HPDE6-E6E7 (cell line): ENCODE measurements at regions not wholly inside any gene's neighbourhood (a gene's known extent, or its start where the extent isn't known, plus 50 kb on each side); places are given as distances from the start of the nearest gene placed in this dataset.
"Not testable (repeated sequence)": the region's sequence is repeated elsewhere in the genome, so short reads cannot be mapped to it uniquely, and the experiment has no call there.

Experiments
- DNase-seq: peaks from one replicate; pipeline ENCODE4 v3.0.0; 2011; ENCODE audit warnings: missing footprints; ENCODE audit errors: extremely low spot score

DNA sequence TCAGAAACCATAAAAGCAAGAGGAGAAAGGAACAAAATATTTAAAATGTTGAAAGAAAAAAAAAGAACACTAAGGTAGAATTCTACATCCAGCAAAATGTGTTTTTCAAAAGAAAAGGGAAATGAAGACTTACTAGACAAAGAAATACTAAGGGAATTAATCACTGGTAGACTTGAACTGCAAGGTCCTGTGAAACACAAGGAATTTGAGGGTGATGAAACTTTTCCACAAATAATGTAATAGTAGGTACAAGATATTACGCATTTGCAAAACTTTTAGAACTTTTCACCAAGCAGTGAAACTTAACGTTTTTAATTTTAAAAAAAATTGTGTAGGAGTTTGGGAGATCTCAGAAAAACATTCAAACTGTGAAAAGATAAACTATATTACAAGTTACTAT, 180.3 kb upstream of the MAGEB16 start:
- DNase-seq = no peak

DNA sequence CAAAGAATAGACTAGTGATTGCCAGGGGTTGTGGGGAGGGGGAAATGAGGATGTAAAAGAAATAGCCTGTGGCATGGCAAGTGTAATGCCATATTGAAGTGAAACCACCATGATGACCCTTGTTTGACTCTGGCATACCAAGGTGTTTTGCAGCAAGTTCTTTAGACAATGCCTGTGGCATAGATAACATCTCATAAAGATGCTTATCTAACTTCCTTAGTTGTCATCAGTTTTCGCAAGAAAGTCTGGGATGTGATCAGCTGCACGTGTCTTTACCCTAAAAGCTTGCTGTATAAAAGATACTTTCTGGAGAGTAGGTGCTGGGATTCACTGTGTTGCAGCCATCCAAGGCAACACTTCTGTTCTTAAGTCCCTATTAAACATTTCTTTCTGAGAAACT, 176.1 kb upstream of the MAGEB16 start:
- DNase-seq = no peak

DNA sequence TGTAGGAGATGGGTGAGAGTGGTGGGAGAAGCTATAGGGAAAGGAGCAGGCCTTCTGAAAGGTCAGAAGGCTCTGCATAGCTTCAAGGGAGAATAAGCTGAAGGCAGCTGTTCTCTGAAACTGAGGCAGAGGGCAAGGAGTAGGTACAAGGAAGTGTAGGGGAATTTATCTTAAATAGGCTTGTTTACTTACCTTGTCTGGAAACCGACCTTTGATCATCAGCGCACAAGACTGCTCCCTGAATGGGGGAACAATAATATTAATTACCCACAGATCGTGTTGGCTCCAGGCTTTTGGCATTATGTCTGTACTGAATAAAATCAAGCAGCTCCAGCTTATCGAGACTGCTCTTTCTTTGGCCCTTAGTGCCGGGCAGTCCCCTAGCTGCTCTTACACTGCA, 175.5 kb upstream of the MAGEB16 start:
- DNase-seq = no peak

DNA sequence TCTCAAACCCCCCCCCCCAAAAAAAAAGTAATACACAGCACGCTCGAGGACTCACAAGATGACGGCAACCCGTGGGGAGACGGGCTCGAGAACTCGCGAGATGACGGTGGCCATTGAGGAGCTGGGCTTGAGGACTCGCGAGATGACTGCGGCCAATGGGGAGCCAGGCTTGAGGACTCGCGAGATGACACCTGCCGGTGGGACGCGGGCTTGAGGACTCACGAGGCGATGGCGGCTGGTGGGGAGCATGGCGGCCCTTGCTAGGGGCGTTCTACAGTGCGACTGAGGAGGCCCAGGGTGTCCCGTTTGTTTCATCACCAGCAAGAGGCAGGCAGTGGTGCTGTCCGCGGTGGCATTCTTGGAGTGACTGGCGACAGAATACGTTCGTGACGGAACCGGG, 172.4 kb upstream of the MAGEB16 start:
- no peak for DNase-seq

DNA sequence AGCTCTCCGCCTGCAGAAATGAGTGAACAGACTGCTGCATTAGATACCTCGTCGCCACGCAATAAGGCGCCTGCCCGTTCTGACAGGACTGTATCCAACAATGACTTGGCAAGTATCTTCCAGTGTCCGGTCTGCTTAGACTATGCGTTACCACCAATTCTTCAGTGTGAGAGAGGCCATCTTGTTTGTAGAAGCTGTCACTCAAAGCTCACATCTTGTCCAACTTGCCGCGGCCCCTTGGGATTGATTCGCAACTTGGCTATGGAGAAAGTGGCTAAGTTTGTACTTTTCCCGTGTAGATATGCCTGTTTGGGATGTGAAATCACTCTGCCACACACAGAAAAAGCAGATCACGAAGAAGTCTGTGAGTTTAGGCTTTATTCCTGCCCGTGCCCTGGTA, 172.0 kb upstream of the MAGEB16 start:
- no peak for DNase-seq

DNA sequence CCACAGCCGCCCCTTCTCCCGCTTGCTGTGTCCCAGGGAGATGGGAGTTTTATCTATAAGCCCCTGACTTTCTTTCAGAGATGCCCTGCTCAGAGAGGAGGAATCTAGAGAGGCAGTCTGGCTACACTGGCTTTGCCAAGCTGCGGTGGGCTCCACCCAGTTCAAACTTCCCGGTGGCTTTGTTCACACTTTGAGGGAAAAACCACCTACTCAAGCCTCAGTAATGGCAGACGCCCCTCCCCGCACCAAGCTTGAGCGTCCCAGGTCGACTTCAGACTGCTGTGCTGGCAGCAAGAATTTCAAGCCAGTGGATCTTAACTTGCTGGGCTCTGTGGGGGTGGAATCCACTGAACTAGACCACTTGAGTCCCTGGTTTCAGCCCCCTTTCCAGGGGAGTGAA, 162.2 kb upstream of the MAGEB16 start:
- DNase-seq = not testable (repeated sequence)

DNA sequence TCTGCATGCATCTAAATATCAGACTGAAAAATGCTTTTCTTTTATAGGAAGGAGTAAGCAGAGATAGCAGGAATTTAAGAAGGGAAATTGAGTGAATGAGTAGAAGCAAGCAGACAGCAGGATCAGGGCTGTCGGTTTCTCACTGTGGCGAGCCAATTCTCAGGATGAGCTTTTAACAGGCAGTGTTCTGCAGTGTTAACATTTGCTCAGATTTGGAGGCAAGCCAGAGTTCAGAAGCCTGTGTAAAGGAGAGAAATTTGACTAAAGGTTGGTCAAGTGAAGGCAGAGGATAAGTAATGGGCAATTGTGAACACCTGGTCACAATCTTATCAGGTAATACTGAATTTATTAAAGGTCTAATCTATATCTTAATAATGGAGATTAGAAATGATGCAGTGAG, 133.3 kb upstream of the MAGEB16 start:
- no peak for DNase-seq

DNA sequence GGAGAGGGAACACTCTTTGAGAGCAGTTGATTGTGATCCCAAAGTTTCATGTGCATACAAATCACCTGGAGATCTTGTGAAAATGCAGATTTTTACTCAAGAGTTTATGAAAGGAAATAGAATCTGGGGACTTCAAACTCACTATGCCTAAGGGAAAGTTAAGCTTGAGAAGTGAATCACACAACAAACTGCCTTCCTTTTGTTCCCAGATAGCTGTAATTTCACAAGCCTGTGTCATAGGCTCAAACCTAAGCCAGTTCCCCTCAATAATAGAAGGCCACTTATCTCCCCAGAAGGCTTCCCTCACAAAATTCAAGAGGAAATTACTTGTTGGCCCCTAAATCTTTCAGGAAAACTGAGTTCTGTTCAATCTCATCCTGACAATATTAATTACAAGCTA, 132.8 kb upstream of the MAGEB16 start:
- peak; percentile 1 for DNase-seq

DNA sequence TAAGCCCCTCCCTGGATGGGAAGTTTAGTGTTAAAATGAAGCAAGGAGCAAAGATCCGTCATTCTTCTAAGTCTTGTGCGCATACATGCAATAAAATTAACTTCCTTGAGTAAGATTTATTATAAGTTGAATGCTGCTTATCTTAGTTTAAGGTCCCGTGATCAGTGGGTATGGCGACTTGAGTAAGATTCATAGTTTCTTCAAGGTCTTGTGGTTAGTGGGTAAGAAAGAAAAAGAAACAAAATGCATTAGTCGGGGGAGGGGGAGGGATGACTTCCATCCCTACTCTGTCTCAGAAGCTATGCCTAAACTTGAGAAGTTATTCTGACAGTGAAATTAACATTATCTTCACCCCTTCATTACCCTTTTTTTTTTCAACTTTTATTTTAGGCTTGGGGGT, 127.3 kb upstream of the MAGEB16 start:
- no peak for DNase-seq

DNA sequence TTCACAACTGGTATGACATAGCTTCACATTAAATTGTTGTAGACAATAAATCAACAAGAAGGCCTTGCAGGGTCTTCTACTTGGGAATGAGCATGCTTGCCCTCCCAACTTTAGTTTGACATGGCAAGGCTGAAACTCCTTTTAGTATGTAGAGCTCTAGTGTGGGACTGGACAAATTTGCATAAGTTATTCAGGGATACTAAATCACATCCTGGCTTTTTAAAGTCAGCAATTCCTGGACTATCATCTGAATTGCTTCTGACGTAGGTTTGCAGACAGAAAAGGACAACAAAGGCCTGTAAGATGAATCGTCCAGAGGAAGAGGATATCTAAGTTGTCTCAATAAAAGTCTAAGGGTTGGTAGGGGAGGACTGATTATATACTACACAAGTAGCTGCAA, 123.0 kb upstream of the MAGEB16 start:
- no peak for DNase-seq

DNA sequence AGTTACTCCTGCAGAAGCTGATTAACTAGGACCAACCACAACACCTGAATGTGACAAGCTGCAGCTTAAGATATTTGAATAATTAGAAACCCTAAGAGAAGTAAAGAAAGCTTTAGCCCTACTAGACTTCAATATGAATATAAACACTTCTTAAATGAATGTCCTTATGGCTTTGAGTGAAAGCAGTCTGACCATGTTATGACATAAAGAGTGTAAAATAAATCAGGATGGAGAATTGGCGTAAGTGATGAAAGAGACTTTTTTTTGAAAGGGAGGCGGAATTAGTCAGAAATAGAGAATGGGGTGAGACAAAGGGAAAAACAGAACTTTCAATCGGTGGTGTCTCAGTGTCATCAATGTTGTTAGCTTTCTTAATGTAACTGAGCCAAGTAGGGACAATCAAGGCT, 117.2 kb upstream of the MAGEB16 start:
- no peak for DNase-seq

DNA sequence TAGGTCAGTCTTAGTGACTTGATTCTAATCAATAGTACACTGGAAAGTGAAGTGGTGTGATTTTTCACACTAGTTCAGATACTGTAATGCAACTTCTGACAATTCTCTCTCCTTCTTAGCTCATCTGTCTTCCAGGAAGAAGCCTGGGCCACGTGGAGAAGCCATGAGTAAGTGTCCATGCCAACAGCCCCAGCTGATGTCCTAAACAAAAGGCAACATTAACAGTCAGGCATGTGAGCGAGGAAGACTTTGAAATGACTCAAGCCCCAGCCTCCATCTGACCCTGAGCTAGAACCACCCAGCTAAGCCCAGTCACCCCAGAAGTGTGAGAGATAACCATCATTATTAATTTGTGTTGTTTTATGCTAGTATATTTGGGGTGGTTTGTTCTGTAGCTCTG, 115.7 kb upstream of the MAGEB16 start:
- no peak for DNase-seq

DNA sequence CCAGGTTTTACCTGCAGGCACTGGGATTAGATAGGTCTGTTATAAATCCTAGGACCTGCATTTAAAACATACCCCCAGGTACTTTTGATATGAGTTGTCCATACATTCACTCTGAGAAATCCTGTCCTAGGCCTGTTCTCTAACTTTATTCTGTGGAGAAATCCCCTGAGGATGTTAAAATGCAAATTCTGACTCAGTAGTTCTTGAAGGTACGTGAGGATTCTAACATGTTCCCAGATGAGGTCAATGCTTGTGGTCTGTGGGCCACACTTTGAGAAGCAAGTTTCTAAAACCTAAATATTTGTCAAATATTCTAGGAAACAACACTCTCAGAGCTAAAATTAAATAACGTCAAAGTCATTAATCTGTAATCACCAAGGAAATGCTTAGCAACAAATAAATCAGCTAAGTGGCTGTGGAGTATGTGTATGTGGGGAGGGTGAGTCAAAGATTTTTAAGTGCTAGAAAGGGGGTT, 101.3 kb upstream of the MAGEB16 start:
- no peak for DNase-seq

DNA sequence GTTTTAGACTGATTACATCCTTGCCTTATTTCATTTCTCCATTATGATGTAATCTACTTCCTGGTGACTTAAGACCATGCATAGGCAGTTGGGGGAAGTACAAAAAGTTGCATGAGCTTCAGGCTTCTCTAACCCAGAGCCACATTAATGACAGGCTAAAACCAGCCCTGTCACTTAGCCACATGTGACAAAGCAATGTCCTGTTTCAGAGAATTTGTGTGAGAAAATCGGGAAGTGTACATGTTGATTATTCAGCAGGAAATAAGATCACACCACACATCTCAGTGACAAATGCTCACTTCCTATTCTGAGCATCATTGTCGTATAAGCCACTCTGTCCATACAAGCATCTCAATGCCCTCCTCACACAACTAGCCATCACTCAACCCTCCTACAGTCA, 98.5 kb upstream of the MAGEB16 start:
- DNase-seq = no peak

DNA sequence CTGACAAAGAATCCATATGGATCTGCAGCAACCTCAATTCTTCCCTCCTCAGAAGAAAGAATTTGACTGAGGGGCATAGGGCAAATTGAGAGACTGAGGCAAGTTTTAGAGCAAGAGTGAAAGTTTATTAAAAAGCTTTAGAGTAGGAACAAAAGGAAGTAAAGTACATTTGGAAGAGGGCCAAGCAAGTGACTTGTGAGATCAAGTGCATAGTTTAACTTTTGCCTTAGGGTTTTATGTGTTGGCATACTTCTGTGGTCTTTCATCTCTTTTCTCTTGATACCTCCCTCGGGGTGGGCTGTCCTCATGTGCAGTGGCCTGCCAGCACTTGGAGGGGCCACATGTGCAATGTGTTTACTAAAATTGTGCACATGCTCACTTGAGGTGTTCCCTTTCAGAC, 98.0 kb upstream of the MAGEB16 start:
- DNase-seq = no peak

DNA sequence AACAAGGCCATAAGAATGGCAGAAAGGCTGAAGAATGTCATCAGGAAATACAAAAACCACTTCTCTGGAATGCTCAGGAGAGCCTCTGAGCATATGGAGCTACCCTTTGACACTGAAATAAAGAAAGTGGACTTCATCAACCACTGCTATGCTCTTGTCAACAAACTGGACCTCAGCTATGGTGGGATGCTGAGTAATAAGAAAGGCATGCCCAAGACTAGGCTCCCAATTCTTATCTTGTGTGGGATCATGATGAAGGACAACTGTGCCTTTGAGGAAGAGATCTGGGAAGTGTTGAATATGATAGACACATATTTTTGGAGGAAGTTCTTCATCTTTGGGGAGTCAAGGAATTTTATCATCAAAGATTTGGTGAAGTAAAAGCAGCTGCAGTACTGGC, 86.9 kb upstream of the MAGEB16 start:
- DNase-seq = no peak

DNA sequence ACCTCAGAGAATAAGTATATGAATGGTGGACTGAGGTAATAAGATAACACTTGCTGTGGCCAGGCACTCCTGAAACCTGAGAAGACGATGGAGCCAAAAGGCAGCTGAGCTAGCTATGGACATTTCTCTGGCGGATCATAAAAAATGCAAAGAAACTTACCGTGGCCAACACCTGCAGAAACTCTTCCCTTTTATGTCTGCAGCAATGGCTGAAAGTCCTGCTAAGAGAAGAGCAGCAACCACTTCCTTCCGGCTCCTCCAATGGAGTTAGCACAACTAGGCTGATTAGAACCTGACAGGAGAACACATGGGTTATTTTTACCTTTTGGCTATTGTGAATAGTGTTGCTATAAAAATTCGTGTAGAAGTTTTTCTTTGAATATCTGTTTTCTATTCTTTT, 76.0 kb upstream of the MAGEB16 start:
- no peak for DNase-seq

DNA sequence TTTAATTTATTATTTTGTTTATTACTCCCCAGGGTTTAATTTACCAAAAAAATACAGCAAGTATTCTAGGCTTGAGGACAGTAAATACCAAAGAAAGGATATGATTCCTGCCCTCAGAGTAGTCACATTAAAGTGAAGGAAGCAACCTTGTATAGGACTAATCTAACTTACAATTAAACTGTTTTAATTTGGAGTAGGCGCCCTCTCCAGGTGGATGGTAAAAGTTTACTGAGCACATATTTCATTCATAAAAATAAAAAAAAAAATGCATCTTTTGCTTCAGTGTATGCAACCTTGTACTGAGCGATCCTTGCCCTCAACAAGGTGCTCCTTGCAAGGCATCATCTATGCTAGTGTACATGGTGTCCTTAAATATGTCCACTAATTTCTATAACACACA, 72.0 kb upstream of the MAGEB16 start:
- DNase-seq = no peak

DNA sequence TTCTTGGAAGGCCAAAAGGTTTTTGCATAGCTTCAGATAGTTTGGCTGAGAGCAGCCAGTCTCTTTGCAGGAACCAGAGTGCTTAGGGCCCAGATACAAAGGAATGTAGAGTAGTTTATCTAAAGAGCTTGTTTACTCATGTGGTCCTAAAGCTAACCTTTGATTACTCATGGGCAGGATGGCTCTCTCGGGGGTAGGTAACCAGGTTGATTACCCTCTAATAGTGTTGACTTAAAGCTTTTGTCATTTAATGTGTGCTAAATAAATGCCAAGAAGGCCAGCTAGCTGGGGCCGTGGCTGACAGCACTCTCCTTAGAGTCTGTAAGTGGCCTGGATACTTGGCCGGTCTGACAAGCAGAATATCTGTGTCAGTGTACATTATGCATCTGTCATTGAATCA, 69.7 kb upstream of the MAGEB16 start:
- DNase-seq = no peak

DNA sequence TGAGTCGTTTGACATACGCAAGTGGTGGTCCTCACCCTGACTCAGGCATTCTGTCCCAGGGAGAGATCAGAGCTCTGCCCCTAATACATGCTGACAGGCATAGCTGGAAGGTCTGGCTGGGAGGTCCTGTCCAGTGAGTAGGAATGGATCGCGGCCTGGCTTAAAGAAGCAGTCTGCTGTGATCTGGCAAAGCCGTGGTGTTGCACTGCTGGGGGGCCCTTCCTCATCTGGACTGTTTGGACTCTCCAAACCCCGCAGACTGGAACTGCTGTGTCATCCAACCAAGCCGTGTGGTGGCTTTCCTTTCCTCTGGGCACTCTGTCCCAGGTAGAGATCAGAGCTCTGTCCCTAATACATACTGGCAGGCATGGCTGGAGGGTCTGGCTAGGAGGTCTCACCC, 64.3 kb upstream of the MAGEB16 start:
- no peak for DNase-seq

DNA sequence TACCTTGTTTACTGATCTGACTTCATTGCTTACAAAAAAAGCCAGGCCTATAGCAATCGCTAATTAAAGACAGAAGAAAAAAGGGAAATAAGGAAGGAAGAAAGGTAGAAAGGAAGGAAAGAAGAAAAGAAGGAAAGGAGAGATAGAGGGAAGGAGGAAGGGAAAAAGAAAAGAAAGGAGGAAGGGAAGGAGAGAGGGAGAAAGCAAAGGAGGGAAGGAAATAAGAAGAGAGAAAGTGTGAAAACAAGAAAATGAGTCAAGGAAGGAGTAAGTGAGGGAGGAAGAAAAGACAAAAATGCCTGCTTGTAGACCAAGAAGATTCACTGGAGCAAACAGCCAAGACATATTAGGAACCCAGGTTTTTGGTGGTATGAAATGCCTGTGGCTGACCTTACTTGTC, 57.0 kb upstream of the MAGEB16 start:
- DNase-seq = no peak

DNA sequence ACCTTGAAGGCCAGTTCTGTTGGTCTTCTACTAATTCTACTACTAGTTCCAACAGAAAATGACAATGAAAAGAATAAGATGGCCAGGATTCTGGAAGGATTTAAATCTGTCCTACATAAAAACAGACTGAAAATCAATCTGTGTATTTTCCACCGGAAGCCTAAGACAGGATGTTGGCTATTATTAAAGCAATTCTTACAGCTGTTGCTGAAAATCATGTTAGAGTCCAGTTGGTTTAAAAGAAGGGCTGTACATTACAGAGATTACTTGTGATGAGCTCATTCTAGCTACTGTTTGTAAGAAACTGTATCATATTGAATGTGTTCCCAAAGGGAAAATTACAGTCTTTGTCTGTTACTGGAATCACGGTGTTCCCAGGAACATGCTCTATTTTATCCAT, 54.8 kb upstream of the MAGEB16 start:
- DNase-seq = no peak
